Neural progenitor cell (in vitro differentiated cells): ENCODE measurements at regions not wholly inside any gene's neighbourhood (a gene's known extent, or its start where the extent isn't known, plus 50 kb on each side); places are given as distances from the start of the nearest gene placed in this dataset.

ENCODE experiments used
- DNase-seq: peaks from one replicate; pipeline ENCODE4 v3.0.0-alpha.2; 2016; ENCODE audit warnings: low spot score
- H2AFZ ChIP-seq: fragments of 200-600 bp; sonication (generic); replicated peaks from 2 replicates; pipeline ENCODE4 v1.6.1; 2016; ENCODE audit warnings: antibody characterized with exemption
- H3F3A ChIP-seq: fragments of 200-600 bp; sonication (generic); 2 replicates; pipeline ENCODE4 v1.6.1; 2016; ENCODE audit warnings: antibody characterized with exemption, low read depth
- H3K27ac ChIP-seq: fragments of 200-600 bp; sonication (generic); 2 replicates; pipeline ENCODE4 v1.5.1; 2016; ENCODE audit warnings: mild to moderate bottlenecking
- H3K27me3 ChIP-seq: fragments of 200-600 bp; sonication (generic); 2 replicates; pipeline ENCODE4 v1.6.1; 2016; ENCODE audit warnings: mild to moderate bottlenecking, moderate library complexity
- H3K36me3 ChIP-seq: fragments of 200-600 bp; sonication (generic); 2 replicates; pipeline ENCODE4 v1.5.1; 2016
- H3K4me1 ChIP-seq: fragments of 200-600 bp; sonication (generic); 2 replicates; pipeline ENCODE4 v1.6.1; 2016; ENCODE audit warnings: mixed run types
- H3K4me2 ChIP-seq: fragments of 200-600 bp; sonication (generic); 2 replicates; pipeline ENCODE4 v1.6.1; 2016
- H3K4me3 ChIP-seq: fragments of 200-600 bp; sonication (generic); 2 replicates; pipeline ENCODE4 v1.5.1; 2016
- H3K79me2 ChIP-seq: fragments of 200-600 bp; sonication (generic); 2 replicates; pipeline ENCODE4 v1.6.1; 2016; ENCODE audit warnings: low read depth
- H3K9ac ChIP-seq: fragments of 200-600 bp; sonication (generic); 2 replicates; pipeline ENCODE4 v1.6.1; 2016
- H3K9me3 ChIP-seq: fragments of 200-600 bp; sonication (generic); 2 replicates; pipeline ENCODE4 v1.5.1; 2016; ENCODE audit warnings: low read depth
- H4K20me1 ChIP-seq: fragments of 200-600 bp; sonication (generic); 2 replicates; pipeline ENCODE4 v1.6.1; 2016; ENCODE audit warnings: low read depth
- H3K27ac Mint-ChIP-seq: 3 replicates; pipeline ENCODE4 v1.8.0; 2021; ENCODE audit warnings: mixed read lengths
- H3K27me3 Mint-ChIP-seq: 2 replicates; pipeline ENCODE4 v1.8.0; 2022; ENCODE audit warnings: low read depth, mild to moderate bottlenecking, inconsistent platforms, moderate library complexity, mixed read lengths; ENCODE audit not compliant: insufficient read depth
- H3K36me3 Mint-ChIP-seq: 3 replicates; pipeline ENCODE4 v1.8.0; 2021; ENCODE audit warnings: mixed read lengths
- H3K4me1 Mint-ChIP-seq: 3 replicates; pipeline ENCODE4 v1.8.0; 2021; ENCODE audit warnings: mixed read lengths
- H3K4me3 Mint-ChIP-seq: 3 replicates; pipeline ENCODE4 v1.8.0; 2021; ENCODE audit warnings: mild to moderate bottlenecking, moderate library complexity, mixed read lengths
- H3K9me3 Mint-ChIP-seq: 3 replicates; pipeline ENCODE4 v1.8.0; 2020; ENCODE audit warnings: mixed read lengths
- EZH2 ChIP-seq: fragments of 200-600 bp; sonication (generic); IDR thresholded peaks from 2 replicates; pipeline ENCODE4 v1.6.1; 2017; ENCODE audit warnings: antibody characterized with exemption, mild to moderate bottlenecking, moderate library complexity
- EZH2phosphoT487 ChIP-seq: fragments of 200-600 bp; sonication (generic); IDR thresholded peaks from 2 replicates; pipeline ENCODE4 v1.6.1; 2017; ENCODE audit warnings: antibody characterized with exemption
- TF ChIP-seq, protein P1 (sequence below): fragments of 200-600 bp; sonication (generic); IDR thresholded peaks from 2 replicates; pipeline ENCODE4 v1.5.1; 2017; ENCODE audit warnings: antibody characterized with exemption, mild to moderate bottlenecking

GRCh38 chr17:79473876-79474440, 136.9 kb downstream of the RBFOX3 start:
- Mint-ChIP-seq H3K9me3 (peaks cover 2% of the 10 kb centered on the region), H3K4me3 (no peak overlapping the region), H3K36me3 (no peaks in the 10 kb centered on the region), H3K27me3 (peaks cover 5% of the 10 kb centered on the region), H3K4me1 (peaks cover 10% of the 10 kb centered on the region), H3K27ac (peak overlapping the region; percentile 9)
- no peak overlapping the region for H3K4me2 ChIP-seq
- no peaks in the 10 kb centered on the region for H3F3A ChIP-seq
- H3K4me1 ChIP-seq = peaks cover 7% of the 10 kb centered on the region
- no peak overlapping the region for H3K27ac ChIP-seq
- H3K36me3 ChIP-seq = no peaks in the 10 kb centered on the region
- no peak overlapping the region for H3K4me3 ChIP-seq
- no peak overlapping the region for H2AFZ ChIP-seq
- H3K9ac ChIP-seq = no peak overlapping the region
- no peak for DNase-seq
- H3K9me3 ChIP-seq = no peaks in the 10 kb centered on the region
- no peaks in the 10 kb centered on the region for H3K27me3 ChIP-seq
- H3K79me2 ChIP-seq = no peaks in the 10 kb centered on the region
- no peak for TF ChIP-seq EZH2
- H4K20me1 ChIP-seq = no peaks in the 10 kb centered on the region

GRCh38 chr17:79473111-79473875, 137.6 kb downstream of the RBFOX3 start:
- Histone ChIP-seq H3F3A (no peaks in the 10 kb centered on the region), H4K20me1 (no peaks in the 10 kb centered on the region), H3K27ac (no peak overlapping the region), H3K36me3 (no peaks in the 10 kb centered on the region), H3K4me2 (no peak overlapping the region), H3K9ac (no peak overlapping the region), H3K9me3 (no peaks in the 10 kb centered on the region), H3K27me3 (no peaks in the 10 kb centered on the region), H3K4me1 (peaks cover 7% of the 10 kb centered on the region), H3K4me3 (no peak overlapping the region), H2AFZ (no peak overlapping the region), H3K79me2 (no peaks in the 10 kb centered on the region)
- H3K9me3 Mint-ChIP-seq = peaks cover 2% of the 10 kb centered on the region
- peaks cover 5% of the 10 kb centered on the region for H3K27me3 Mint-ChIP-seq
- DNase-seq = no peak
- no peak overlapping the region for H3K4me3 Mint-ChIP-seq
- H3K36me3 Mint-ChIP-seq = no peaks in the 10 kb centered on the region
- H3K27ac Mint-ChIP-seq = peak overlapping the region; percentile 9
- peaks cover 10% of the 10 kb centered on the region for H3K4me1 Mint-ChIP-seq
- TF ChIP-seq EZH2 (no peak), EZH2phosphoT487 (no peak)

DNA sequence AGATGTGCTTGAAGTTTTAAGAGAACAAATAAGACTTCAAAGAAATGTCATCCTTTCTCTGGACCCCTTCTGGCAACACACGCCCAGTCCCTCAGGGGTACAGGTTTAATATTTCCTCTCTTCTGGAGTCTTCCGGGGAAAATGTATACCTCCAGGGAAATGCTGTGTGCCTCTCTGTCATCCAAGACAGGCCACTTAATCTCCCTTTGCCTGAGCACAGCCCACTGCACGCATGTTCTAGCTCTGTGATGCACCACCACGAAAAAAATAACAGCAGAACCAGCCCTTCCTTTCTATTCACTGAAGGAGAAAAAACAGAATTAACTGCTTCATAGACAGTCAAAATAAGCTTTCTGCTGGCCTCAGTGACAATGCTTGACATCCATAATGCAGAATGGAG, 140.1 kb downstream of the RBFOX3 start:
- H3K27ac ChIP-seq = no peak overlapping the region
- DNase-seq = no peak
- H3K27me3 Mint-ChIP-seq = peaks cover 5% of the 10 kb centered on the region
- no peaks in the 10 kb centered on the region for H3K36me3 ChIP-seq
- H3K79me2 ChIP-seq = no peaks in the 10 kb centered on the region
- H3K9me3 Mint-ChIP-seq = peaks cover 2% of the 10 kb centered on the region
- peaks cover 8% of the 10 kb centered on the region for H3K4me1 Mint-ChIP-seq
- no peak overlapping the region for H3K27ac Mint-ChIP-seq
- no peaks in the 10 kb centered on the region for H3K9me3 ChIP-seq
- no peaks in the 10 kb centered on the region for H4K20me1 ChIP-seq
- no peaks in the 10 kb centered on the region for H3K4me1 ChIP-seq
- H3K4me3 ChIP-seq = no peak overlapping the region
- no peak overlapping the region for H3K9ac ChIP-seq
- TF ChIP-seq EZH2 (no peak), EZH2phosphoT487 (no peak)
- TF ChIP-seq, protein P1, sequence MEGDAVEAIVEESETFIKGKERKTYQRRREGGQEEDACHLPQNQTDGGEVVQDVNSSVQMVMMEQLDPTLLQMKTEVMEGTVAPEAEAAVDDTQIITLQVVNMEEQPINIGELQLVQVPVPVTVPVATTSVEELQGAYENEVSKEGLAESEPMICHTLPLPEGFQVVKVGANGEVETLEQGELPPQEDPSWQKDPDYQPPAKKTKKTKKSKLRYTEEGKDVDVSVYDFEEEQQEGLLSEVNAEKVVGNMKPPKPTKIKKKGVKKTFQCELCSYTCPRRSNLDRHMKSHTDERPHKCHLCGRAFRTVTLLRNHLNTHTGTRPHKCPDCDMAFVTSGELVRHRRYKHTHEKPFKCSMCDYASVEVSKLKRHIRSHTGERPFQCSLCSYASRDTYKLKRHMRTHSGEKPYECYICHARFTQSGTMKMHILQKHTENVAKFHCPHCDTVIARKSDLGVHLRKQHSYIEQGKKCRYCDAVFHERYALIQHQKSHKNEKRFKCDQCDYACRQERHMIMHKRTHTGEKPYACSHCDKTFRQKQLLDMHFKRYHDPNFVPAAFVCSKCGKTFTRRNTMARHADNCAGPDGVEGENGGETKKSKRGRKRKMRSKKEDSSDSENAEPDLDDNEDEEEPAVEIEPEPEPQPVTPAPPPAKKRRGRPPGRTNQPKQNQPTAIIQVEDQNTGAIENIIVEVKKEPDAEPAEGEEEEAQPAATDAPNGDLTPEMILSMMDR = no peak
- H3K4me2 ChIP-seq = no peak overlapping the region
- no peaks in the 10 kb centered on the region for H3F3A ChIP-seq
- H2AFZ ChIP-seq = no peak overlapping the region
- H3K27me3 ChIP-seq = no peaks in the 10 kb centered on the region
- no peak overlapping the region for H3K4me3 Mint-ChIP-seq
- H3K36me3 Mint-ChIP-seq = no peaks in the 10 kb centered on the region

DNA sequence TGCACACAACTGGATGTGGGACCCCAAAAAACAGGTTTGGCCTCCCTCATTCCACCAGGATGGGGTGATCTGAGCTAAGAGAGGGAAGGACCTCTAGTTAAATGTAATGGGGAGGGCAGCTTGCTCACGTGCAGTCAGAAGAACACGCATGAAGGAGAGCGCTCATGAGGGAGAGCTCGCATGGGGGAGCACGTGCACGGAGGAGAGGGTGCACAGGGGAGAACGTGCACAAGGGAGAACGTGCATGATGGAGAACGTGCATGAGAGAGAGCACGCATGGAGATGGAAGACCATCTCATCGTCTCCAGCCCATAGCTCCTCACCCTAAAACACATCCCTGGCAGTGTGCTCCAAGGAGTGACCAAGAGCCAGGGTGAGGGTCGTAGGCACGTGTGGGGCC, 141.2 kb downstream of the RBFOX3 start:
- Histone ChIP-seq H3K4me1 (no peaks in the 10 kb centered on the region), H3K36me3 (no peaks in the 10 kb centered on the region), H3K4me3 (no peak overlapping the region), H3K9ac (no peak overlapping the region), H3F3A (no peaks in the 10 kb centered on the region), H3K27me3 (no peaks in the 10 kb centered on the region), H2AFZ (no peak overlapping the region), H3K4me2 (no peak overlapping the region), H3K79me2 (no peaks in the 10 kb centered on the region), H3K9me3 (no peaks in the 10 kb centered on the region), H4K20me1 (no peaks in the 10 kb centered on the region), H3K27ac (no peak overlapping the region)
- H3K27ac Mint-ChIP-seq = no peak overlapping the region
- no peaks in the 10 kb centered on the region for H3K9me3 Mint-ChIP-seq
- TF ChIP-seq, protein P1 = no peak
- no peak for TF ChIP-seq EZH2phosphoT487
- no peak for TF ChIP-seq EZH2
- H3K4me3 Mint-ChIP-seq = no peak overlapping the region
- peaks cover 17% of the 10 kb centered on the region for H3K4me1 Mint-ChIP-seq
- DNase-seq = no peak
- H3K27me3 Mint-ChIP-seq = peaks cover 3% of the 10 kb centered on the region
- no peaks in the 10 kb centered on the region for H3K36me3 Mint-ChIP-seq
